HG02885 (cell line): ENCODE measurements at regions not wholly inside any gene's neighbourhood (a gene's known extent, or its start where the extent isn't known, plus 50 kb on each side); places are given as distances from the start of the nearest gene placed in this dataset.

ENCODE experiments used
- ATAC-seq: cut with Tn5 transposase; IDR thresholded peaks from one replicate; pipeline ENCODE4 v1.9.1; 2021; ENCODE audit warnings: mild to moderate bottlenecking; ENCODE audit not compliant: unreplicated experiment, poor library complexity

GRCh38 chr16:64428463-64429113 is 693.3 kb downstream of the CDH11 start:
- no peak for ATAC-seq

- no peak for ATAC-seq
Measured at GRCh38 chr16:64426131-64426666, 695.7 kb downstream of the CDH11 start.

GRCh38 chr16:64425381-64425780 is 696.5 kb downstream of the CDH11 start:
- no peak for ATAC-seq

- ATAC-seq: no peak
Measured at GRCh38 chr16:64422259-64422658, 699.6 kb downstream of the CDH11 start.

GRCh38 chr16:64421515-64421914 is 700.3 kb downstream of the CDH11 start:
- no peak for ATAC-seq

GRCh38 chr16:64419832-64420231 is 702.0 kb downstream of the CDH11 start:
- ATAC-seq: no peak

GRCh38 chr16:64417711-64418227 is 704.1 kb downstream of the CDH11 start:
- no peak for ATAC-seq

GRCh38 chr16:64416216-64417005 is 705.5 kb downstream of the CDH11 start:
- ATAC-seq: no peak

- ATAC-seq: no peak
Measured at GRCh38 chr16:64412578-64413280, 709.1 kb downstream of the CDH11 start.

GRCh38 chr16:64410306-64410705 is 711.6 kb downstream of the CDH11 start:
- no peak for ATAC-seq

- no peak for ATAC-seq
Measured at GRCh38 chr16:64409783-64410210, 712.1 kb downstream of the CDH11 start.

GRCh38 chr16:64408699-64409098 is 713.2 kb downstream of the CDH11 start:
- ATAC-seq: no peak

- ATAC-seq: no peak
Measured at GRCh38 chr16:64406770-64407181, 715.1 kb downstream of the CDH11 start.

- no peak for ATAC-seq
Measured at GRCh38 chr16:64403352-64403751, 718.5 kb downstream of the CDH11 start.

- no peak for ATAC-seq
Measured at GRCh38 chr16:64398793-64399192, 723.1 kb downstream of the CDH11 start.

- ATAC-seq: no peak
Measured at GRCh38 chr16:64397945-64398508, 723.8 kb downstream of the CDH11 start.

GRCh38 chr16:64397042-64397441 is 724.8 kb downstream of the CDH11 start:
- ATAC-seq: no peak

GRCh38 chr16:64394061-64394460 is 727.8 kb downstream of the CDH11 start:
- ATAC-seq: no peak

GRCh38 chr16:64392456-64392855 is 729.4 kb downstream of the CDH11 start:
- ATAC-seq: no peak

GRCh38 chr16:64391063-64391600 is 730.7 kb downstream of the CDH11 start:
- no peak for ATAC-seq
